Kidney (tissue), 13 donors: ENCODE measurements at regions not wholly inside any gene's neighbourhood (a gene's known extent, or its start where the extent isn't known, plus 50 kb on each side); places are given as distances from the start of the nearest gene placed in this dataset.

Source experiments
- DNase-seq, 5 donors: peaks; one replicate each; pipeline ENCODE4 v3.0.0-alpha.2; 2013 to 2020
- FAIRE-seq: peaks from 2 replicates; lab custom pipeline; 2012; peaks lifted over from hg19 to GRCh38; lab: Jason Lieb, UNC
- H3K27ac ChIP-seq, 2 donors: one replicate each; pipeline ENCODE4 v1.7.0; 2013; ENCODE audit warnings: low read depth in 2 of 2, low read length in 2 of 2, inconsistent platforms in 1 of 2
- H3K27me3 ChIP-seq: one replicate; pipeline ENCODE4 v1.7.1; 2013; ENCODE audit warnings: low read length, inconsistent platforms; ENCODE audit not compliant: control insufficient read depth, insufficient read depth
- H3K36me3 ChIP-seq, 3 donors: one replicate each; pipeline versions ENCODE4 v1.7.0 to v1.7.1; 2013; ENCODE audit warnings: low read length in 3 of 3, control low read depth in 1 of 3, inconsistent platforms in 1 of 3; ENCODE audit not compliant: insufficient read depth in 3 of 3, control insufficient read depth in 2 of 3
- H3K4me1 ChIP-seq, 3 donors: one replicate each; pipeline versions ENCODE4 v1.7.0 to v1.7.1; 2013; ENCODE audit warnings: low read length in 3 of 3, inconsistent platforms in 1 of 3, low read depth in 1 of 3; ENCODE audit not compliant: control insufficient read depth in 2 of 3, insufficient read depth in 2 of 3
- H3K4me3 ChIP-seq, 3 donors: one replicate each; pipeline versions ENCODE4 v1.7.0 to v1.8.1; 2013; ENCODE audit warnings: low read length in 3 of 3, control low read depth in 1 of 3, inconsistent platforms in 1 of 3
- H3K9ac ChIP-seq, 3 donors: one replicate each; pipeline versions ENCODE4 v1.7.0 to v1.7.1; 2013; ENCODE audit warnings: low read length in 3 of 3, control low read depth in 1 of 3, inconsistent platforms in 1 of 3
- H3K9me3 ChIP-seq, 3 donors: one replicate each; pipeline versions ENCODE4 v1.7.0 to v1.7.1; 2013; ENCODE audit warnings: low read length in 3 of 3, control low read depth in 1 of 3, inconsistent platforms in 1 of 3; ENCODE audit not compliant: control insufficient read depth in 2 of 3, insufficient read depth in 1 of 3
- intact Hi-C: fragments of 100-400 bp; cut with DNase I; formaldehyde crosslinking; loops from one replicate; pipeline ENCODE4 v1.11.1; 2022
- TF ChIP-seq, protein P1 (sequence below): IDR thresholded peaks from 3 replicates; pipeline ENCODE4 v1.5.1; 2012; ENCODE audit warnings: mild to moderate bottlenecking, moderate library complexity, borderline replicate concordance; ENCODE audit not compliant: insufficient read depth; ENCODE audit errors: extremely low read depth
- donor health status: control.
- donor health status: control.
- donor health status: control.
- donor health status: control.
- donor health status: control.
- donor health status: DM: yes; HTN: yes; CAD: no.
- donor health status: Normal renal cell carcinoma (clear cell type).

DNA sequence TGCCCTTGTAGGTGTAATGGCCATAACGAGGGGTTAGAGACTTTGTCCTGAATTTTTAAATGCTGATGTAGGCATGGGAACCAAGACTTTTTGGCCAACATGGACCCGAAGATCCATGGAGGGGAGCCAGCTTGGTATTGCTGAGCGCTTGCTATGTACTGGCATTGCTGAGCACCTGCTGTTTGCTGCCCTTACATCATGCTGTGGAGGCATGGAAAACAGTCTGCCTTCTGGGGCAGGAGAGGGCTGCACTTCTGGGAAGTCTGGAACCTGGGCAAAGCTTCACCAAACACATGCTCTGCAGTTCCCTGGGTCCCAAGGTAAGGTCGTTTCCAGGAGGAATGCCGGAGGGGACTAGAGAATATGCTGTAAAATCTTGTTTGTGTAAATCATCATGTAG lies 86.3 kb upstream of the CNIH3 start:
- Histone ChIP-seq H3K9ac (no peak overlapping the region), H3K27me3 (no peaks in the 10 kb centered on the region), H3K9me3 (no peaks in the 10 kb centered on the region), H3K4me1 (no peaks in the 10 kb centered on the region), H3K27ac (no peak overlapping the region), H3K36me3 (no peaks in the 10 kb centered on the region), H3K4me3 (no peak overlapping the region)
- no peak for FAIRE-seq
- TF ChIP-seq, protein P1, sequence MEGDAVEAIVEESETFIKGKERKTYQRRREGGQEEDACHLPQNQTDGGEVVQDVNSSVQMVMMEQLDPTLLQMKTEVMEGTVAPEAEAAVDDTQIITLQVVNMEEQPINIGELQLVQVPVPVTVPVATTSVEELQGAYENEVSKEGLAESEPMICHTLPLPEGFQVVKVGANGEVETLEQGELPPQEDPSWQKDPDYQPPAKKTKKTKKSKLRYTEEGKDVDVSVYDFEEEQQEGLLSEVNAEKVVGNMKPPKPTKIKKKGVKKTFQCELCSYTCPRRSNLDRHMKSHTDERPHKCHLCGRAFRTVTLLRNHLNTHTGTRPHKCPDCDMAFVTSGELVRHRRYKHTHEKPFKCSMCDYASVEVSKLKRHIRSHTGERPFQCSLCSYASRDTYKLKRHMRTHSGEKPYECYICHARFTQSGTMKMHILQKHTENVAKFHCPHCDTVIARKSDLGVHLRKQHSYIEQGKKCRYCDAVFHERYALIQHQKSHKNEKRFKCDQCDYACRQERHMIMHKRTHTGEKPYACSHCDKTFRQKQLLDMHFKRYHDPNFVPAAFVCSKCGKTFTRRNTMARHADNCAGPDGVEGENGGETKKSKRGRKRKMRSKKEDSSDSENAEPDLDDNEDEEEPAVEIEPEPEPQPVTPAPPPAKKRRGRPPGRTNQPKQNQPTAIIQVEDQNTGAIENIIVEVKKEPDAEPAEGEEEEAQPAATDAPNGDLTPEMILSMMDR, result no peak
- intact Hi-C loops, result no loop called here
- no peak for DNase-seq

DNA sequence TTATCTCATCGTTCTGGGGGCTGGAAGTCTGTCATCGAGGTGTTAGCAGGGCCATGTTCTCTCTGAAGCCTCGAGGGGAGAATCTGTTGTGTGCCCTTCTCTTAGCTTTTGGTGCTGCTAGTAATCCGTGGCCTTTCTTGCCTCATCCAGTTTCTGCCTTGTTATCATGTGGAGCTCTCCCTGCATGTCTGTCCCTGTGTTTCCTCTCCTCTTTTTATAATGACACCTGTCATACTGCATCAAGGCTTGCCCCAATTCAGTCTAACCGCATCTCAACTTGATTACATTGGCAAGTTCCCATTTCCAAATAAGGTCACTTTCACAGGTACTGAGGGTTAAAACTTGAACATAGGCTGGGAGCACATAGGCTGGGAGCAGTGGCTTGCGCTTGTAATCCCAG lies 82.6 kb upstream of the CNIH3 start:
- no peak for DNase-seq
- no peak overlapping the region for H3K4me3 ChIP-seq
- H3K36me3 ChIP-seq, result no peaks in the 10 kb centered on the region
- no peak for FAIRE-seq
- H3K9me3 ChIP-seq, result no peaks in the 10 kb centered on the region
- H3K9ac ChIP-seq, result no peak overlapping the region
- TF ChIP-seq, protein P1, result no peak
- no peaks in the 10 kb centered on the region for H3K27me3 ChIP-seq
- H3K27ac ChIP-seq, result no peak overlapping the region
- intact Hi-C loops, result no loop called here
- H3K4me1 ChIP-seq, result no peaks in the 10 kb centered on the region

DNA sequence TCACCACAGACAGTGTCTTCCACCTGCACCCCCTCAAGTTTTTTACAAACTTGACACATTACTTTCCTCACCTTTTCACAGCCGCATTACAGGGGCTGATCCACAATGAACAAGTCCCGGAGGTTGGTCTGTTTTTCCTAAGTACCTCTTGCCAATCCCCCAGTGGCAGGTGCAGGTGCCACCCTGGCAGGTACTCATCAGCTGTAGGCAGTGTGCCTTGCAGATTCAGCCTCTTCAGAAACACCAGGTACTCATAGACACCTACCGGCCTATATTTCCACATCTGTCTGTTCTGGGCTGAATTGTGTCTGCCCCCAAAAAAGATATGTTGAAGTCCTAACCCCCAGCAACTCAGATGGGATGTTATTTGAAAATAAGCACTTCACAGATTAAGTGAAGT lies 81.4 kb upstream of the CNIH3 start:
- FAIRE-seq (no peak), DNase-seq (no peak)
- Histone ChIP-seq H3K9me3 (no peaks in the 10 kb centered on the region), H3K27me3 (no peaks in the 10 kb centered on the region), H3K4me3 (no peak overlapping the region), H3K36me3 (no peaks in the 10 kb centered on the region), H3K9ac (no peak overlapping the region), H3K4me1 (no peaks in the 10 kb centered on the region), H3K27ac (no peak overlapping the region)
- intact Hi-C loops, result no loop called here
- TF ChIP-seq, protein P1, result no peak

DNA sequence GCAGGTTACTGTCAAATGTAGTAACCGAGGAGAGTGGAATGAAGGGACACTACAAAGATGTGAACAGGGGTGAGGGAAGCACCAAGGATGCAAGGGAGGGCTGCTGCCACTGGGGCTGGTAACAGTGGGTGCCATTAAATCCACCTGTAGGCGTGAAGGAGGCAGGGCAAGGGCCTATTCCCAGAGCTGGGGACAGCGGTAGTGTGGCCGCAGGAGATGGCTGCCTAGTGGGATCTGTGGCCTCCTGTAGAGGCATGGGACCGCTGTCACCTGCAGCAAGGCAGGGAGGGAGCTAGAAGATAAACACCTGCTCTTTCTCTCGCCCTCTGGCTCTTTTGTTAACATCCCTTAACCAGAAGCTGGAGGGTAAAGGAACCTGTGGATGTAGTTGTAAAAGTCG lies 80.5 kb upstream of the CNIH3 start:
- no peaks in the 10 kb centered on the region for H3K27me3 ChIP-seq
- no peaks in the 10 kb centered on the region for H3K4me1 ChIP-seq
- intact Hi-C loops, result no loop called here
- no peak for FAIRE-seq
- no peak for DNase-seq
- H3K36me3 ChIP-seq, result no peaks in the 10 kb centered on the region
- H3K9ac ChIP-seq, result no peak overlapping the region
- H3K4me3 ChIP-seq, result no peak overlapping the region
- H3K27ac ChIP-seq, result no peak overlapping the region
- TF ChIP-seq, protein P1, result no peak
- H3K9me3 ChIP-seq, result no peaks in the 10 kb centered on the region
